Tibial nerve (tissue), 3 donors: ENCODE measurements at regions not wholly inside any gene's neighbourhood (a gene's known extent, or its start where the extent isn't known, plus 50 kb on each side); places are given as distances from the start of the nearest gene placed in this dataset.

Experiments
- POLR2A ChIP-seq, 2 donors: fragments of 450-650 bp; IDR thresholded peaks; one replicate each; pipeline ENCODE4 v1.6.1; 2017; ENCODE audit warnings: antibody characterized with exemption in 2 of 2, mild to moderate bottlenecking in 2 of 2, moderate library complexity in 2 of 2
- TF ChIP-seq, protein P1 (sequence below), 5 experiments: fragments of 200-600 bp in 3 of 5; fragments of 450-650 bp in 2 of 5; sonication (generic) in 3 of 5; IDR thresholded peaks; one replicate each; pipeline ENCODE4 v1.5.1; 2016 to 2019; ENCODE audit warnings: antibody characterized with exemption in 5 of 5, mild to moderate bottlenecking in 3 of 5, moderate library complexity in 2 of 5

DNA sequence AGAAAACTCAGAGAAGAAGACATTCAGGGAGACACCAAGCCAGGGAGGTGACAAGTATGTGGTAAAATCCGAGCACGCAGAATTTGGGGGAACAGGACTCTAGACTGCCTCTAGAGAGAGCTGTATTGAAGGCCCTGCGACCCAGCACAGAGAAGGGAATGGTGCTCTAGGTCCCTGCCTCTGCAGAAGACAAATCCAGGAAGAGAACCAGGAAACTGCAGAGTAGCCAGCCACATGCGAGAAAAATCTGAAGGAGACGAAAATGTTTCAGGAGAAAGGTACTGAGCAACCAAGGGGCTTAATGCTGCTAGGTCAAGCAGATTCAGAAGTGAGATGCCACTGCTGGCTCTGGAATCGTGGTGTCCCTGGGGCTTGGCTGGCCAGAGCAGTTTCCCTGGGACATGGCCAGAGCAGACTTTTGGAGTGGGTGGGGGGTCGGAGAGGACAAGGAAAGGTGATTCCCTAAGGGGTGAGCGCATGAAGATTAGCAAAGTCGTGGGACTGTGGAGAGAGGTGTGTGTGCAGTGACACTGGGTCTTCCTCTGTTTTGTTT is 158.0 kb upstream of the KLF6 start:
- TF ChIP-seq, protein P1, sequence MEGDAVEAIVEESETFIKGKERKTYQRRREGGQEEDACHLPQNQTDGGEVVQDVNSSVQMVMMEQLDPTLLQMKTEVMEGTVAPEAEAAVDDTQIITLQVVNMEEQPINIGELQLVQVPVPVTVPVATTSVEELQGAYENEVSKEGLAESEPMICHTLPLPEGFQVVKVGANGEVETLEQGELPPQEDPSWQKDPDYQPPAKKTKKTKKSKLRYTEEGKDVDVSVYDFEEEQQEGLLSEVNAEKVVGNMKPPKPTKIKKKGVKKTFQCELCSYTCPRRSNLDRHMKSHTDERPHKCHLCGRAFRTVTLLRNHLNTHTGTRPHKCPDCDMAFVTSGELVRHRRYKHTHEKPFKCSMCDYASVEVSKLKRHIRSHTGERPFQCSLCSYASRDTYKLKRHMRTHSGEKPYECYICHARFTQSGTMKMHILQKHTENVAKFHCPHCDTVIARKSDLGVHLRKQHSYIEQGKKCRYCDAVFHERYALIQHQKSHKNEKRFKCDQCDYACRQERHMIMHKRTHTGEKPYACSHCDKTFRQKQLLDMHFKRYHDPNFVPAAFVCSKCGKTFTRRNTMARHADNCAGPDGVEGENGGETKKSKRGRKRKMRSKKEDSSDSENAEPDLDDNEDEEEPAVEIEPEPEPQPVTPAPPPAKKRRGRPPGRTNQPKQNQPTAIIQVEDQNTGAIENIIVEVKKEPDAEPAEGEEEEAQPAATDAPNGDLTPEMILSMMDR (IDR thresholded peaks at IDR 0.05), result no peak
- TF ChIP-seq POLR2A (IDR thresholded peaks at IDR 0.05), result no peak
